ENCODE measurements at regions not wholly inside any gene's neighbourhood (a gene's known extent, or its start where the extent isn't known, plus 50 kb on each side); places are given as distances from the start of the nearest gene placed in this dataset.

DNA sequence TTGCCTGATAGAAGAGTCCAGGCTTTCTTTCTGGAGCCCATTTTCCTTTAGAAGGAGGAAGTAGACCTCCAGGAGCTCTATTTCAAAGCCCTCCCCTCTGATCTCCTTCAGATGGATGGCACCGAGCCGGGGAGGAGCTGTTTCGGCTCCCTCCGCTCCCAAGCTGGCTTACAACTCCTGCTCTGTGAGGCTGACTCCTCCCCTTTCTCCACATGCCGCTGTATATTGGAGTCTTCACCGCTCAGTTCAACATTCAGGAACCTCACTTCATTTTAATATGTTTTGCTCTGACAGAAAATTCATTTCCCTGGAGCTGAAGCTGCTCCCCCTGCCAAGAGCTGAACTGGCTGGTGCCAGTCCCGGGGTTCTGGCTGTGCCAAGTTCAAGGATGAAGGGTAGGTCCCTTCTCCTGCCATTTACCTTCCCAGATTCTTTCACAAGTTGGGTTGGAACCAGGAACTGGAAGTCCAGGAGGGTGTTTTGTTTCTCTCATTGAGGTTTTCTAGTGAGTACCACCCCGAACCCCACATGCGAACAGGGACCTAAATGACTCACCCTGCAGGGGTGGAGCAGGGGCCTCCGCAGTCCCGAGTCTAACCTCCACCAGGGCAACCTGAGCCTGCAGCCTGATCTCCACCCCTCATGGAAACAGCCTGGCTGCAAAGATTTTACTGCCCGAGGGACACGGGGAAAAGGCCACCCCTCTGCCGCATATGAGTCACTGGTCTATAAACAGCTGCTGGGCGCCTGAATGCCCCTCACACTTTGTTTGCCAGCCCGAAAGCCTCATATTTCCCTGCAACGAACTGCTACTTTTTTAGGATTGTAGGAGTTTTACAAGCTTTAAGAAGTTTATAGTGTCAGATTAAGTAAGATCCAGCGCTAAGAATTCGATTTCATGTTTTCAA is 68.6 kb upstream of the FOXA2 start:
- DNase-seq = no peak

DNA sequence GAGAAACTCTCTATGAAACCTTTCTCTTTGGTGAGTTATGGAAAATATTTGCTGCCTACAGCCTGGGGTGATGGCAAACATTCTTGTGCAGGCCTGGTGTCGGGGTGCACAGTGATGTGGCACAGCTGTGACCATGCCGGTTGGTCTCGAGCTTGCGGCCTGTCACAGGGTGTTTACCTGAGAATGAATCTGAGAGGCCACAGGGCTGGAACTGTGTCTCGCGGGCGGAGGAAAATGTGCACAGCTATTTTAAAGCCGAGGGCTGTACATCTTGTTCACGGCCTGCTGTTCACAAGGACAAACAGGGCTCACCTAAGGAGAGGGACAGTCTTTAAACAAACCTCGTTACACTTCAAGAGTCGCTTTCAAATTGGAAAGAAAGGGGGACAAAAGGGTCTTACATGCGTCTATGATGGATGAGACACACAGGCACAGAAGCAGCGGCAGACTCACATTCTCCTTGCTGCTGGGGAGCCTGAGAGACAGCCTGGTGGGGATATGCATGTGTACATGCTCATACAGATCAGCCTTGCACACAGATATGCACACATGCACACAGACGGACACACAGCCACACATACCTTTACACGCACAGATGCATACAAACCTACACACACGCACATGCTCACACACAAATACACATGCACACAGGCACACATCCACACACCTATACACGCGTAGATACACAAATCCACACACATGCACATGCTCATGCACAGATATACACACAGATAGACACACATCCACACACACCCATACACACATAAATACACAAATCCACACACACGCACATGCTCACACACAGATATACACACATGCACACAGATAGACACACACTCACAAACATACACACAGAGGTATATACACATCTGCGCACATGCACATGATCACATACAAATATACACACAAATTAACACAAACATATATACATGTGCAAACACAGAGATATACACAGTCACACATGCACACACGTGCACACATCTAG is 69.6 kb upstream of the FOXA2 start:
- no peak for DNase-seq

DNA sequence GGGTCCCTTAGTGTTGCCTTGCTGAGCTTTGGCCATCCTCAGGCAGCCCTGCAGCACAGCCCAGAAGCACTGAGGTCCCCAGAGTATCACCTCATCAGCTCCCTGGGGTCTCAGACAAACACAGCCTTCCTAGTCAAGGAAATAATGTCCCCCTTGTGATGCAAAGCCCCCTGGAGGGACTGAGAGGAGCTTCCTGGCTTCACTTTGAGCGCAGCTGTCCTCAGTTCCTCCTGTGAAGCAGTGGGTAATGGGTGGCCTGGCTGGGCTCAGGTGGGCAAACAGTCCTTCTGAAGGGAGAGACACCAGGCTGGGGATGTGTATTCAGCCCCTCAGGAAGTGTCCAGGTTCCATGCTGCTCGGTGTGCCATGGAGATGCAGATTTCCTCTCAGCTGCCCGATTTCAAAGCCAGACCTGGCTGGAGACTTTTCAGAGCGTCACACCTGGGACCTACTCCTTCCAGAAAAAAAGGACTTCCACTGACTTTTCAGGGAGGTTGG is 79.2 kb upstream of the FOXA2 start:
- DNase-seq = no peak

DNA sequence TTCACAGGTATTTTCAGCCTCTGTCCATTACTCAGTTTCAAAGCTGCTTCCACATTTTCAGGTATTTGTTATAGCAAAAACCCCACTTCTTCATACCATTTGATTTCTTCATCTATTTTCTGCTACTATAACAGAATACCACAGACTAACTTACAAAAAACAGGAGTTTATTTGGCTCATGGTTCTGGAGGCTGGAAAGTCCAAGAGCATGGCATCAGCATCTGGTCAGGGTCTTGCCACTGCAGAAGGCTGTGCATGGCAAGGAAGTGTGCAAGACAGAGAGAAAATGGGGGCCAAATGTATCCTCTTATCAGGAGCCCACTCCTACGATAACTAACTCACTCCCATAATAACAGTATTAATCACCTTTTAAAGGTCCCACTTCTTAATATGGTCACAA is 82.8 kb upstream of the FOXA2 start:
- DNase-seq = no peak

DNA sequence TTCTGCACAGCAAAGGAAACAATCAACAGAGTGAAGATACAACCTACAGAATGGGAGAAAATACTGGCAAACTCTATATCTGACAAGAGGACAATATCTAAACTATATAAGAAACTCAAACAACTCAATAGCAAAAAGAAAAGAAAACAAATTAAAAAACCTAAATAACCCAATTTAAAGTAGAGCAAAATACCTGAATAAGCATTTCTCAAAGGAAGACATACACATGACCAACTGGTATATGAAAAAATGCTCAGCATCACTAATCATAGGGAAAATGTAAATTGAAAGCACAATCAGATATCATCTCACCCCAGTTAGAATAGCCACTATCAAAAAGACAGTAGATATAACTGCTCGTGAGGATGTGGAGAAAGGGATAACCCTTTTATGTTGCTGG is 87.8 kb upstream of the FOXA2 start:
- DNase-seq = no peak

DNA sequence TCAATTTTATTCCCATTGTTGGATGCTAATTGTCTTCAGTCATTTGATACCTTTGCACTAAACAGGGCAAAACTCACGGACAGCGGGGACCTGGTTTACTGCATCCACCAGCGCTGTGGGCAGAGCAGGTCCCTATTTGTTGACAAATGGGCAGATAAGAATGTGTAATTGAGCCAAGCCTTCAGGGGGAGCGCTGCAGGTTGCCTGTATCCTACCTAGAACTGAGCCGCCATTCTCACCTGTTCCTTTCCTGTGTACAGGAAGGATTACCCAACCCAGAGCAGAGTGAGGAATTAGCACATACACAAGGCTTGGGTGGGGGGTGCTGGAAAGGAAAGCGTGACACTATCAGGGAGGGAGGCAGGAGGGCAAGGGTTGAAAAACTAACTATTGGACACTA is 89.1 kb upstream of the FOXA2 start:
- DNase-seq = no peak

DNA sequence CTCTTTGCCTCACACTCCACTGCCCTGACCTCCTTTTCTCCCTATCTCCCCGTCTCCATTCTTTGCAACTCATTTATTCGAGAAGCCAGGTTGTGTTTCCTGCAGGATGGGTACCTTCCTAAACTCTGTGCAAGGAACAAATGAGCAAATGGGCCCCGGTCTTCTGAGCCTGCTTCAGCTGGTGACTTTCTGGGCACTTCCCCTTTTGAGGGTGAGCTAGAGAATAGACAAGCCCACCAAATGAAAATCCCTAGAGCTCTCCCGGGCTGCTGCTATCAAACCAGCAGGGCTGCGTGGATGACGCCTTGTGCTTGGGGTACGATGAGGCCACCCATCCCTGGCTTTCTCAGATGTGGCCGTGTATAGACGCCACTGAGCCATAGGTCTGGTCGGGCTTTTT is 91.0 kb upstream of the FOXA2 start:
- no peak for DNase-seq

DNA sequence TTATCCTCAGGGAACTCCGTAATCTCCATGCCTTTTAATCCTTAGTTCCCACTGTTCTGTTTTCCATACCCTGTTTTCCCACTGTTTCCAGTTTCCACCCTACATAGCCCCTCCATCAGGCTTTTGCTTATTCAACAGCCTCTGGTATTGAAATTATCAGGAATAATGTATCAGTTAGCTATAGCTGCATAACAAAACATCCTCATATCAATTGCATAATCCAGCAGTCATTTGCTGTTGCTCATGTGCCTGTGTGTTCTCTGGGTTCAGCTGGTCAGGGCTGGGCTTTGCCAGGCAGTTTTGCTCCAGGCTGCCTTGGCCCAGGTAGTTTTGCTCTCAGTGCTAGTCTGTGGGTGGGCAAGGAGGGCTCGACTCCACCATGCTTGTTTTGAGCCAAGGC is 94.3 kb upstream of the FOXA2 start:
- no peak for DNase-seq

DNA sequence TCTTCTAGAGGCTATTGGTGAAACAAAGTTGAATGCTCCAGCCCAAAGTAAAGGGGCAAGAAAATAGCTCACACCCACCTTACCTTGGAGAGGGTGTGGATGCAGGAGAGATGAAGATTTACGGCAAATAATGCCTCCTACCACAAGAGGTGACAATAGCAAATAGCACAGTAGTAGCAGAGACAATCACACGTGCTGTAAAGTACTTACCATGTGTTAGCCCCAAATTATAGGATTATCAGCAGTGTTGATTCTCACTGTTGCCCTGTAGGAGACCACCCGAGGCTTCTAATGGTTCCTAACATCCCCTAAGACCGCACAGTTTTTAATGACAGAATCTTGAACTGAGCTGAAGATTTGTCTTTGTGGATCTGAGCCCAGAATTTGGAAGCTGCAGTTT is 94.8 kb upstream of the FOXA2 start:
- no peak for DNase-seq

DNA sequence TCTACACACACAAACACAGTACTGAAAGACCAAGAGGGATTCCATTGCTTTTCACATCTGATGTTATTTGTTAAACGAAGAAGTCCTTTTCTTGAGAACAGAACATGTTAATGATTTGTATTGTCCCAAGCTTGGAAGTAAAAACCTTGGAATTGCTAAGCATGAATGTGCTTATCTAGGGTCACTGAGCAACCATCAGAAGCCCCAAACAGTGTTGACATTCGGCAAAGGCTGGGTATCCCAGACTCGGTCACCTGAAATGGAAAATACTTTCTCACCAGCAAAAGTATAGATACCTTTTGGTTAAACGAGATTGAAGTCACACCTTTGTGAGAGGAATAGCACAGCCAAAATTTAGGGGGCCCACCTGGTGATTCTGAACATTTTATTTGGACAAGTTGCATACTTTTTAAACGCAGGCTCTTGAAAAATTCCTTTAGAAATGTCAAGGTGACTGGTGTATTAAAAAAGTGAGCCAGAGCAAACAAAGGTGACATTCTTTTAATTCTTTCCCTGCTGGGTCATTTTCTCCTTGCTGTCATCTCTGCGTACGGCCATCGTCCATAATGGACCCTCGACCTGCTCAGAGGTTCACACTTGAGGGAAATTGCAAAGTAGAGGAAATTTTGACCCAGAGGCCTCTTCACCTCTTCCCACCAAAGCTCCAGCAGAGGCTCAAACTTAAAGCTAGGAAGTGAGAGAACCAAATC is 95.8 kb upstream of the FOXA2 start:
- no peak for DNase-seq

DNA sequence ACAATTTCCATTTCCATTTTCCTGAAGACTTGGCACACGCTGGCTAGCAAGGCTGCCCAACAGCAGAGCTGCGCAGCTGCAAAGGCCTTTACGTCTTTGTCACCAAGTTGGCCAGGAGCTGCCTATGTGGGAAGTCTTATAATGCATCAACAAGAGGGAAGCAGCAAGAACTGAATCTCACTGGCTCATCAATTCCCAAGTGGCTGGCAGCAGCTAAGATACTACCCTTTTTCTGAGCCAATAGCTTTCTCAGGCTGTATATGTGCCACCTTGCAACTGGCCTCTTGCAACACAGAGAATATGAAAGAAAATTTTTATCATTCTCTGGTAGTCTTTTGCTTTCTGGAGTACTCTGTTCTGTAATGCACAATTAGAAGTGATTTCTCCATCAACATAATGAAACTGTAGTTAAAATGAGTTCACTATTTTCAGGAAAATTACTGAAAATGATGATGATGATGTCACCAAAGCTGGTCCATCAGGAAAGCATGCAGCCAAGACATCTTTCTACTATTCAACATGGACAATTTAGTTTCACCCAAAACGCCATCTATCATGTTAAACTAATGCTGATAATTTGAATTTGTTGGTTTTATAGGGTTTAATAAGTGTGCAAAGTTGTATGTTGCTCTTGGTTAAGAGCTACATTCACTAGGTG is 97.3 kb upstream of the FOXA2 start:
- no peak for DNase-seq

DNA sequence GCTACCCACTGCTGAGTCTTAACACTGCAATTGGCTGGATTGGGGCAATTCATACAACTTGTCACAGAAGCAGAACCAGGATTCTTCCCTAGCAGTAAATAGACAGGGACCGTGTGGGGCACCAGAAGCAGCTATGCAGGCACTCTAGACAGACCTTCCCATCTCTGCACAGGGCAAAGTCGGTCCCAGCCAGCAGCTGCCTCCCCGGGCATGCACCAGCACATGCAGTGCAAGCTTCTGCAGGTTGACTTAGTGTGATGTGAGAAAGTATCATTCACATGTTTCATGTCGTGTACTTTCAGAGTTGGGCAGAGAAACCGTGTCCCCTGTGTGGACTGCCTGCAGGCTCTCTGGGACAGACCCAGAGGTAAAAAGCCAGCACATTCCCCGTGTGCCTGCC is 98.0 kb upstream of the FOXA2 start:
- no peak for DNase-seq

DNA sequence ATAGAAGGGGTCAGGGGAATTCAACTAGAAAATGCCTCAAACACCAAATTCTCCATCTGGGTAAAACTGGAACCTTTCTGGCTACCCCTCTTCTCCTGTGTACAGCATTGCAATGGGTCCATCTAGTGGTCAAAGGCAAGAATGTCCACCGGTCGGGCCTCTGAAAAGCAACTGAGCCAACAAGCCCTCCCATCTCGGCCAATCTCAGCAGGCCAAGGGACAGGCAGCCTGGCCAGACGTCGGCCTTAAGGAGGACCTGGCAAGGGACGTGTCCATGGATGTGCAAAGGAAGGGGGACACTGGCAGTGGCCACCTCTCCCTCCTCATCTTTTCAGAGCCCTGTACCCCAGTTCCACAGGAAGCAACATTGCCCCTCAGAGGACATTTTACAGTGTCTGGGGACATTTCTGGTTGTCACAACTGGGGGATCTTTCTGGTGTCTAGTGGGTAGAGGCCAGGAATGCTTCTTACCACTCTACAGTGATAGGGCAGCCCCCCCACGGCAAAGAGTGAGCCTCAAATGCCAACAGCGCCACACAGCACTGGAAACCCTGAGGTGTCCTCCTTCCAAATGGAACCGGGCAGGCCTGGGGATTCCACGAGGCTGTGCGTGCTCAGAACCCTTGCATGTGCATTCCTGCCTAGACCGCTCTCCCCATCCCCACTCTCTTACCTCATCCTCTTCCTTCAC is 99.8 kb upstream of the FOXA2 start:
- peak; percentile 49 for DNase-seq

DNA sequence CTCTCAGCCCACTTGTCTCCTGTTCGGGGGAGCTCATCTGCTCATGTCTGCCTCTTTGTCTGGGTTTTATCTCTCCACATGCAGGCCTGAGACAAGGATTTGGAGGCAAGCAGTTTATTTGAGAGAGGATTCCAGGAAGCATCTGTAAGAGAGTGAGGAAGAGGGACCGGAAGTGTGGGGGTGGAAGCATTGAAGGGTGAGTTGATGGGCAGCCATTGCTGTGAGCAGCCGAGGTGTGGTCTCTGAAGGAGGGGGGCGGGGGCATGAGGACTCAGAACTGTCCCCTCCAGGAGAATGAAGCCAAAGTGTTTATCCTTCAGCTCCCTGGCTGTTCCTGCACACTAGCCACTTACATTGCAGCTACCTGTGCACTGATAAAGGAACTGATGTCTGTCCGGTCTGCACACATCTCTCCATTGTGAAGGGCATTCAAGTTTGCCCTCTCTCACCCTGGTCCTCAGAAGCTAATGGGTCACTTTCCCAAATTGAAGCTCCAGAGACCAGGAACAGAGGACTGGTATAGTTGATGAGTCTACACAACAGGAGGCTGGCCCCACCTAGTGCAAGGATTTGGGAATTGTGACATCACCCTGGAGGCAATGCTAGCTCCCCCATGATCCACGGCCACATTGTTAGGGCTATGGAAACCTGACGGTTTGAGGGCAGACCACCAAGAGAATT is 100.5 kb upstream of the FOXA2 start:
- no peak for DNase-seq

DNA sequence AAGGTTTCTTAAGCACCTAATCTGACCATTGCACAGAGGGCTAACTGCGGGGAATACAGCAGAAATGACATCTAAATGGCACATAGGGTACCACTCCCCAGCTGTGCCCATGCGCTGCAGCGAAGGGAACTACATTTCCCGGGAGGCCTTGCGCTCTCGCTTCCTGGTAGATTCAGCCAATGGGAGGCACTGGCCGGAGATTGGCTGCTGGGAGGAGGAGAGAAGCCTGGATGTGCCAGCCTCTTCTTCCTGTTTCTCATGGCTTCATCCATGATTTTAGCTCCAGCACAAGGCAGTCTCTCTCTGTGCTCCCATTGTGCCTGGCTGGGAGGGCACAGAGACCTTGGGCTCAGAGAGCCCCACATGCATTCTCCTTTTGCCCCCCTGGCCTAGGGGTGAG is 101.7 kb upstream of the FOXA2 start:
- no peak for DNase-seq

DNA sequence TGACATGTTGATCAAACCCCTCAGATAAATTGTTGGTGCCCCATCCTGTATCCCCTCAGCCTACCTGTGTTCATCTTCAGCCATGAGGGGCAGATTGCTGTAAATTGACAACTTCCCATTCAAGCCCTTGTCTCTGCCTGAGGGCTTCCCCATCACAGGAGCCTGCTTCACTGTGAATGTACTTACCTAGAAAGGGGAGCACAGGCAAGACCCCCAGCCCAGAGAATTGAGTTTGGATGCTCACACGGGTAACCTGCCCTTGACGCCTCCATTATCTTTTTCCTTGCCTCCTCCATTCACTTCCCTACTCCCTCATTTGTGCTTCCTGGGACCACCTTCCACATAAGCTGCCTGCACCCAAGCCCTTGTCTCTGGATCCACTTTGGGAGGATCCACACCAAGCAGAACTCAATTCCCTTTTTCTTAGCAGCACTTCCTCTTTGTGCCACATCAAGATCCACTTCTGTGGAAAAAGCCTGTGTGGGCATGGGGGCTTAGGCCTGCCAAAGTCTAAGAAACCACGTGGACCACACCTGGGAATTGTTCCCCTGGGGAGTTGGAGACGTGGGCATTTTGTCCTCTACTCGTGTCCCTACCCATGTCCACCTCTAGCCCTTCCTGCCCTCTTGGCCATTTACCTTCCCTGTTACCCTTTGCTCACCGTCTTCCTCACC is 103.4 kb upstream of the FOXA2 start:
- no peak for DNase-seq

DNA sequence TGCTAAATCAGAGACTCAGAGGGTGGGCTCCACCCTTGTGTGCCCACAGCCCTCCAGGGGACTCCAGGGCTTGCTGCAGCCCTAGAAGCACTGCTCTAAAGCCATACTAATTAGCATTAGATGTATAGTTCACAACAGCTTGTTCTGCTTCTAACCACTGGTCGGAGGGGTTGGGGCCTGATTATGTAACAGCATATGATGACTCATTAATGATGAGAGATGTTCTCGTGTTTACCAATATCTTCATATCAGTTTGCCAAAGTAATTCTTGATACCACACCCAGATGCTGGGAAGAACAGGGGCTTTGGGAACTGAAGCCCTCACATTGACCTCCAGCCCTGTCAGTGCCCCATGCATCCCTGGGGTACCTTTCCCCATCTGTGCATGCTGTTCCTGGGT is 104.1 kb upstream of the FOXA2 start:
- no peak for DNase-seq

DNA sequence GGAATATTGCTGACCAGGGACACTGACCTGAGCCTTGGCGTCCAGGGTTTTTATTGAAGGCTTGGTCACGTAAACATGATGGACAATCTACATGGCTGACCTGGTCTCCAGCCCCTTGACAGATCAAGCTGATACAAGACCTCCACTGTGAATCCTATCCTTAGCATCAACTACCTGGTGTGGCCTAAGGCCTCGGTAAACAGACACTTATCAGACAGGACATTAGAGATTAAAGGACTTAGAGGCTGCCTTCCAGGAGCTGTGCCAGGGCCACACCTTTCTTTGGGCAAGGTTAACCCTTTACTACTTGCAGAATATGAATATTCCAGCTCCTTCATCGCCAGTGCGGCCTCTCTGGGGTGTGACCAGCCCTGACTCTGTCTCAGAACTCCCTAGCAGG is 104.9 kb upstream of the FOXA2 start:
- DNase-seq = no peak

DNA sequence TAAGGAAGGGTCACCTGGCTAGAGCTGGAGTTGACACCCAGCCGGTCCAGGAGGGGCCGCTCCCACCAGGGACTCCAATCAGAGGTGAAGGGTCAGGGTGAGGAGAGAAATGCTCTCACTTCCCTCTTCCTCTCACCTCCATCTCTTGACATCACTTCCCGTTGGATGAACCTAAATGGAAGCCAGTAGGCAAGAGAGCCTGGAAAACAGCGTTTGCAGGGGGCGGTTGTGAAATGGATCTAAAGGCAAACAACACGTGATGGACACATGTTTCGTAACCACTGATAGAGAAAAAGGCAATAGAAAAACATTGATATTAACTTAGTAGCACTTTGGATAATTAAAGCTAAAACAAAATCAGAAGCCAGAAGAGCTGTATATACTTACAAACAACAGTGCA is 105.6 kb upstream of the FOXA2 start:
- DNase-seq = no peak

DNA sequence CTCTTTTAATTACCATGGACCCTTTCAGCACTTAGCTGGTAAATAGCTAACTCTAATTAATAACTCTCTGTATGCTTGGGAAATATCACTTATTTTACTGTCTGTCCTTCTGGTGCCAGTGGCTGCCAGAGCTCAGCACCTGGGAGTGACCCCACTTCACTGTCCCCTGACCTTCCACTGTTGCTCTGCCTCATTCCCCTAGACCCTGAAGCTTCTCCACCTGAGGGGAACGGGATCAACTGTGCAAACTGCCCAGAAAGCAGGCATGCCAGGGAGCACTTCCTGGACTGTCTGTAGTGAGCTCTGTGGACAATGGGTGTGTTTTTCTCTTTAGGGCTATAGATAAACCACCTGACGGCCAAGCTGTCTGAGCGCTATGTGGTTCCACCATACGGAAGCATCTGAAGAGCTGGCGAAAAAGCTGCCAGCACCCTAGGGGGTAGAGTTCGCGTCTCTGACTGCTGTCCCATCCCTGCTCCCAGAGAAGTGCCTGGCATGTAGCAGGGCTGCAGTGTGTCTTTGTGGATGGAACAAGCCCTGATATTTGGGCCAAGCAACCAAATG is 106.3 kb upstream of the FOXA2 start:
- no peak for DNase-seq

Data from HCEC 1CT (cell line).